SK-N-SH (cell line): ENCODE measurements at regions not wholly inside any gene's neighbourhood (a gene's known extent, or its start where the extent isn't known, plus 50 kb on each side); places are given as distances from the start of the nearest gene placed in this dataset.
A peak's percentile ranks its signal among the peaks of the same experiment; 100 is the strongest.

Experiments used
- CTCF ChIA-PET: fragments of 300-600, 350-600 bp; formaldehyde crosslinking; extraction: SDS; loops from one replicate; lab custom pipeline; 2021; lab: Yijun Ruan, JAX
- POLR2A ChIA-PET: fragments of 350-600 bp; sonication (Branson Sonifier 250); formaldehyde crosslinking; extraction: SDS; loops from one replicate; lab custom pipeline; 2020; ENCODE audit warnings: antibody characterized with exemption, inconsistent platforms; lab: Yijun Ruan, JAX
- DNase-seq: peaks from one replicate; pipeline ENCODE4 v3.0.0; 2012
- H2AFZ ChIP-seq: fragments of 200-600 bp; sonication (generic); 2 replicates; pipeline ENCODE4 v1.8.1; 2016; ENCODE audit warnings: antibody characterized with exemption, mild to moderate bottlenecking, low read depth
- H3F3A ChIP-seq: fragments of 200-600 bp; sonication (generic); replicated peaks from 2 replicates; pipeline ENCODE3; 2016; ENCODE audit warnings: antibody characterized with exemption, mild to moderate bottlenecking; ENCODE audit not compliant: insufficient read depth
- H3K27ac ChIP-seq, 2 experiments: fragments of 200-500 bp in 1 of 2; fragments of 200-600 bp in 1 of 2; sonication (Bioruptor generic) in 1 of 2; sonication (generic), shearing (Covaris generic) in 1 of 2; 2 replicates each; pipeline versions ENCODE4 v1.5.1 to v1.6.1; 2014 to 2016; ENCODE audit warnings: low read depth in 2 of 2, inconsistent platforms in 1 of 2, low read length in 1 of 2, mild to moderate bottlenecking in 1 of 2, mixed read lengths in 1 of 2
- H3K27me3 ChIP-seq: fragments of 200-600 bp; sonication (generic), shearing (Covaris generic); 2 replicates; pipeline ENCODE4 v1.6.1; 2016; ENCODE audit warnings: mixed run types; ENCODE audit not compliant: insufficient read depth
- H3K36me3 ChIP-seq, 2 experiments: fragments of 200-500 bp in 1 of 2; fragments of 200-600 bp in 1 of 2; sonication (Bioruptor generic) in 1 of 2; sonication (generic) in 1 of 2; replicated peaks in 1 of 2; 2 replicates each; pipeline versions ENCODE3 to v1.5.1; 2014 to 2016; ENCODE audit warnings: low read length in 1 of 2, mild to moderate bottlenecking in 1 of 2; ENCODE audit not compliant: insufficient read depth in 2 of 2, control insufficient read depth in 1 of 2
- H3K4me1 ChIP-seq, 2 experiments: fragments of 200-500 bp in 1 of 2; fragments of 200-600 bp in 1 of 2; sonication (Bioruptor generic) in 1 of 2; sonication (generic), shearing (Covaris generic) in 1 of 2; 2 replicates each; pipeline versions ENCODE4 v1.5.1 to v1.6.1; 2014 to 2016; ENCODE audit warnings: low read depth in 1 of 2, low read length in 1 of 2, mixed run types in 1 of 2; ENCODE audit not compliant: insufficient read depth in 2 of 2, control insufficient read depth in 1 of 2
- H3K4me2 ChIP-seq: fragments of 200-600 bp; sonication (generic), shearing (Covaris generic); 2 replicates; pipeline ENCODE4 v1.6.1; 2017; ENCODE audit warnings: mixed run types
- H3K4me3 ChIP-seq, 2 experiments: fragments of 200-500 bp in 1 of 2; fragments of 200-600 bp in 1 of 2; sonication (Bioruptor generic) in 1 of 2; sonication (generic), shearing (Covaris generic) in 1 of 2; 2 replicates each; pipeline versions ENCODE4 v1.5.1 to v1.8.1; 2014 to 2016; ENCODE audit warnings: low read depth in 2 of 2, inconsistent platforms in 1 of 2, low read length in 1 of 2, mild to moderate bottlenecking in 1 of 2, mixed read lengths in 1 of 2, moderate library complexity in 1 of 2
- H3K79me2 ChIP-seq: fragments of 200-600 bp; sonication (generic); 2 replicates; pipeline ENCODE4 v1.8.1; 2017; ENCODE audit warnings: mild to moderate bottlenecking; ENCODE audit not compliant: insufficient read depth
- H3K9ac ChIP-seq: fragments of 200-600 bp; sonication (generic); 2 replicates; pipeline ENCODE4 v1.6.1; 2017; ENCODE audit warnings: mixed run types
- H3K9me2 ChIP-seq: fragments of 200-600 bp; sonication (generic); 2 replicates; pipeline ENCODE4 v1.6.1; 2017; ENCODE audit warnings: mixed run types
- H3K9me3 ChIP-seq: fragments of 200-600 bp; sonication (generic); 2 replicates; pipeline ENCODE4 v1.6.1; 2017; ENCODE audit warnings: mixed run types, mild to moderate bottlenecking, moderate library complexity
- H4K20me1 ChIP-seq: fragments of 200-600 bp; sonication (generic); 2 replicates; pipeline ENCODE4 v1.6.1; 2017; ENCODE audit warnings: mild to moderate bottlenecking, mixed run types; ENCODE audit not compliant: insufficient read depth
- EP300 ChIP-seq, 2 experiments: IDR thresholded peaks; 2 replicates each; pipeline versions ENCODE4 v1.4.0 to v1.6.1; 2012; ENCODE audit warnings: borderline replicate concordance in 1 of 2, low read depth in 1 of 2, low read length in 1 of 2
- FOSL2 ChIP-seq: IDR thresholded peaks from 2 replicates; pipeline ENCODE4 v1.4.0; 2012; ENCODE audit warnings: low read depth, mild to moderate bottlenecking, moderate library complexity, borderline replicate concordance
- FOXJ3 ChIP-seq: sonication (generic); formaldehyde crosslinking; IDR thresholded peaks from 2 replicates; pipeline ENCODE4 v1.5.1; 2020; ENCODE audit warnings: mild to moderate bottlenecking, missing genetic modification reagents
- FOXM1 ChIP-seq: IDR thresholded peaks from 2 replicates; pipeline ENCODE4 v1.4.0; 2012; ENCODE audit warnings: low read depth, mild to moderate bottlenecking
- GATA2 ChIP-seq: sonication (generic); formaldehyde crosslinking; IDR thresholded peaks from 2 replicates; pipeline ENCODE4 v1.5.0; 2020; ENCODE audit warnings: mild to moderate bottlenecking, missing genetic modification reagents
- NFIC ChIP-seq: IDR thresholded peaks from 2 replicates; pipeline ENCODE4 v1.4.0; 2012; ENCODE audit warnings: borderline replicate concordance
- POLR2AphosphoS5 ChIP-seq: IDR thresholded peaks from 2 replicates; pipeline ENCODE4 v1.6.1; 2012; ENCODE audit warnings: low read depth, low read length
- RAD21 ChIP-seq: IDR thresholded peaks from 2 replicates; pipeline ENCODE4 v1.6.1; 2012; ENCODE audit warnings: mild to moderate bottlenecking, low read length
- RFX5 ChIP-seq: IDR thresholded peaks from 2 replicates; pipeline ENCODE4 v1.6.1; 2012; ENCODE audit warnings: mild to moderate bottlenecking, improper control_type of control experiment, low read length
- RXRA ChIP-seq: IDR thresholded peaks from 2 replicates; pipeline ENCODE4 v1.4.0; 2012; ENCODE audit warnings: low read depth, mild to moderate bottlenecking, borderline replicate concordance
- SIN3A ChIP-seq: IDR thresholded peaks from 2 replicates; pipeline ENCODE4 v1.6.1; 2012; ENCODE audit warnings: low read depth, mild to moderate bottlenecking, low read length, moderate library complexity, borderline replicate concordance
- TCF12 ChIP-seq: IDR thresholded peaks from 2 replicates; pipeline ENCODE4 v1.4.0; 2012
- TEAD4 ChIP-seq: IDR thresholded peaks from 2 replicates; pipeline ENCODE4 v1.4.0; 2012; ENCODE audit warnings: mild to moderate bottlenecking, borderline replicate concordance; ENCODE audit not compliant: insufficient read depth
- YY1 ChIP-seq: IDR thresholded peaks from 2 replicates; pipeline ENCODE4 v1.4.0; 2012; ENCODE audit warnings: low read depth, mild to moderate bottlenecking
- WGBS: methylation state at CpG from one replicate; pipeline ENCODE4 v1.1.6; 2017; ENCODE audit warnings: low lambda C conversion rate; 5-methylcytosine and 5-hydroxymethylcytosine counted together
- TF ChIP-seq, protein P1 (sequence below): IDR thresholded peaks from 2 replicates; pipeline ENCODE4 v1.6.1; 2012; ENCODE audit warnings: mild to moderate bottlenecking, low read depth, low read length, moderate library complexity
- TF ChIP-seq, protein P2 (sequence below): IDR thresholded peaks from 2 replicates; pipeline ENCODE4 v1.4.0; 2012; ENCODE audit warnings: low read depth
- TF ChIP-seq, protein P3 (sequence below): fragments of 150-350 bp; IDR thresholded peaks from 2 replicates; pipeline ENCODE4 v1.6.1; 2016; ENCODE audit warnings: mild to moderate bottlenecking, low read depth, low read length

DNA sequence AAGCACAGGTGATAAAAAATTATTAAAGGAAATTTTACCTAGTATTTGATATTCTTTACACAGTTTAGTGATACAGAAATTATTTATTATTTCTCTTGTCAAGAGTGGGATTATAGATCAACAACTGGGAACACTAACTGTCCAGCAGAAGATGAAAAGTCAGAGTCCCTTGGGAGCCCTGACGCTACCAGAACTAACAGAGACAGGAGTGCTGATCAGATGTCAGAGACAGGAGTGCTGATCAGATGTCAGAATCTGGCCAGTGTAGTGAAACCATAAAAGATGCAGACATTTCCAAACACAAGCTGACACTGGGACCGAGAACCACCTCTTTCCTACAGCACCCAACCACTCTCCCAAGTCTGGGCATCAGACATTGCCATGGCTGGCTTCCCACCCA is 828.2 kb downstream of the TNS3 start:
- DNase-seq, result no peak
- no peaks in the 10 kb centered on the region for H3K79me2 ChIP-seq
- H3K4me1 ChIP-seq, result peaks cover 22 to 45% of the 10 kb centered on the region in 2 experiments
- 98% methylated on average over 2 of the region's 2 CpGs for WGBS
- peaks cover 51% of the 10 kb centered on the region for H3F3A ChIP-seq
- H4K20me1 ChIP-seq, result no peaks in the 10 kb centered on the region
- no peaks in the 10 kb centered on the region for H3K9me3 ChIP-seq
- no peaks in the 10 kb centered on the region for H3K9me2 ChIP-seq
- no peak overlapping the region for H2AFZ ChIP-seq
- ChIA-PET POLR2A (no interaction called here), CTCF (no interaction called here)
- no peak overlapping the region for H3K9ac ChIP-seq
- H3K4me2 ChIP-seq, result peak overlapping the region; percentile 9
- H3K4me3 ChIP-seq, result no peak overlapping the region
- no peaks in the 10 kb centered on the region for H3K27me3 ChIP-seq
- no peak for TF ChIP-seq TCF12
- TF ChIP-seq RAD21, result no peak
- no peak for TF ChIP-seq YY1
- TF ChIP-seq FOXJ3 (CRISPR knock-in tag), result no peak
- TF ChIP-seq POLR2AphosphoS5, result no peak
- TF ChIP-seq RFX5, result no peak
- no peak for TF ChIP-seq EP300 (IDR thresholded peaks at IDR 0.05; ENCODE audit: borderline replicate concordance in 1 of 2, low read depth in 1 of 2, low read length in 1 of 2)
- TF ChIP-seq, protein P1, sequence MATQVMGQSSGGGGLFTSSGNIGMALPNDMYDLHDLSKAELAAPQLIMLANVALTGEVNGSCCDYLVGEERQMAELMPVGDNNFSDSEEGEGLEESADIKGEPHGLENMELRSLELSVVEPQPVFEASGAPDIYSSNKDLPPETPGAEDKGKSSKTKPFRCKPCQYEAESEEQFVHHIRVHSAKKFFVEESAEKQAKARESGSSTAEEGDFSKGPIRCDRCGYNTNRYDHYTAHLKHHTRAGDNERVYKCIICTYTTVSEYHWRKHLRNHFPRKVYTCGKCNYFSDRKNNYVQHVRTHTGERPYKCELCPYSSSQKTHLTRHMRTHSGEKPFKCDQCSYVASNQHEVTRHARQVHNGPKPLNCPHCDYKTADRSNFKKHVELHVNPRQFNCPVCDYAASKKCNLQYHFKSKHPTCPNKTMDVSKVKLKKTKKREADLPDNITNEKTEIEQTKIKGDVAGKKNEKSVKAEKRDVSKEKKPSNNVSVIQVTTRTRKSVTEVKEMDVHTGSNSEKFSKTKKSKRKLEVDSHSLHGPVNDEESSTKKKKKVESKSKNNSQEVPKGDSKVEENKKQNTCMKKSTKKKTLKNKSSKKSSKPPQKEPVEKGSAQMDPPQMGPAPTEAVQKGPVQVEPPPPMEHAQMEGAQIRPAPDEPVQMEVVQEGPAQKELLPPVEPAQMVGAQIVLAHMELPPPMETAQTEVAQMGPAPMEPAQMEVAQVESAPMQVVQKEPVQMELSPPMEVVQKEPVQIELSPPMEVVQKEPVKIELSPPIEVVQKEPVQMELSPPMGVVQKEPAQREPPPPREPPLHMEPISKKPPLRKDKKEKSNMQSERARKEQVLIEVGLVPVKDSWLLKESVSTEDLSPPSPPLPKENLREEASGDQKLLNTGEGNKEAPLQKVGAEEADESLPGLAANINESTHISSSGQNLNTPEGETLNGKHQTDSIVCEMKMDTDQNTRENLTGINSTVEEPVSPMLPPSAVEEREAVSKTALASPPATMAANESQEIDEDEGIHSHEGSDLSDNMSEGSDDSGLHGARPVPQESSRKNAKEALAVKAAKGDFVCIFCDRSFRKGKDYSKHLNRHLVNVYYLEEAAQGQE, result no peak
- TF ChIP-seq, all 33 proteins: peak for 0
- Histone ChIP-seq H3K27ac (peak overlapping the region in 1 of 2 experiments; percentile 82; a peak in 2 of 4 replicates), H3K36me3 (no peaks in the 10 kb centered on the region)

DNA sequence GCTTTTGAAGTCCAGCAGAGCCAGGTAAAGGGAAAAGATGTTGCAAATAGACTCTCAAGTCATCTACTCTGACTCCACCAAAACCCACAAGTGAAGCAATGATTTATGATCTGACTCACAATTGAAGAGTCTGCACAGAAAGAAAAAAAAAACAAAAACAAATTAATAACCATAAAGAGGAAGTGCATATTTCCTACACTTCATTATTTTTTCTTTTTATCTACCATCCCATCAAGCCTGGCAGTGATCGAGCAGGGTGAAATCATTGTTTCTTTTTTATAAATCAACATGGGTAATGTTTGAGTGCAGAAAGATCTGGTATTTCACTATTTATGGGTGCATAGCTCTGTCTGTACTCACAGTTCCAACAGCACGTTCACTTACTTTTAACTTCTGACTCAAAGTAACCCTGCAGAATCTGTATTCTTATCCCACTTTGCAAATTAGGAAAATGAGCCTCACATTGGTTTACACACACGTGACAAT is 829.0 kb downstream of the TNS3 start:
- H3F3A ChIP-seq, result peaks cover 51% of the 10 kb centered on the region
- peak overlapping the region; percentile 9; the same call in 1 of the 2 replicates for H3K4me2 ChIP-seq
- peak overlapping the region; percentile 51 to 82; a peak in 3 of 4 replicates for H3K27ac ChIP-seq
- ChIA-PET CTCF (interaction anchor here (1.5 kb wide), 1 partner anchor 831 kb away, joined by 5 read pairs; the partner anchor contains the start of gene IGFBP3), POLR2A (no interaction called here)
- no peaks in the 10 kb centered on the region for H3K9me2 ChIP-seq
- no peak for DNase-seq
- H4K20me1 ChIP-seq, result no peaks in the 10 kb centered on the region
- no peaks in the 10 kb centered on the region for H3K36me3 ChIP-seq
- no peaks in the 10 kb centered on the region for H3K79me2 ChIP-seq
- WGBS, result 22% methylated on average over 3 of the region's 3 CpGs
- no peak overlapping the region for H2AFZ ChIP-seq
- no peak overlapping the region for H3K9ac ChIP-seq
- no peak overlapping the region for H3K4me3 ChIP-seq
- no peaks in the 10 kb centered on the region for H3K27me3 ChIP-seq
- H3K9me3 ChIP-seq, result no peaks in the 10 kb centered on the region
- H3K4me1 ChIP-seq, result peaks cover 23 to 48% of the 10 kb centered on the region in 2 experiments
- TF ChIP-seq FOXM1 (peak; percentile 100), NFIC (peak; percentile 99), GATA2 (CRISPR knock-in tag) (no peak), RXRA (peak; percentile 98), SIN3A (peak; percentile 70; the same call in 1 of the 2 replicates), TEAD4 (peak; percentile 100), YY1 (peak; percentile 57; the same call in 1 of the 2 replicates), RAD21 (no peak), EP300 (IDR thresholded peaks at IDR 0.05; ENCODE audit: borderline replicate concordance in 1 of 2, low read depth in 1 of 2, low read length in 1 of 2) (peak; percentile 78 to 100), FOSL2 (peak; percentile 91)
- TF ChIP-seq, protein P1, result no peak
- TF ChIP-seq, protein P2, sequence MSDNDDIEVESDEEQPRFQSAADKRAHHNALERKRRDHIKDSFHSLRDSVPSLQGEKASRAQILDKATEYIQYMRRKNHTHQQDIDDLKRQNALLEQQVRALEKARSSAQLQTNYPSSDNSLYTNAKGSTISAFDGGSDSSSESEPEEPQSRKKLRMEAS, result peak; percentile 84
- TF ChIP-seq, protein P3, sequence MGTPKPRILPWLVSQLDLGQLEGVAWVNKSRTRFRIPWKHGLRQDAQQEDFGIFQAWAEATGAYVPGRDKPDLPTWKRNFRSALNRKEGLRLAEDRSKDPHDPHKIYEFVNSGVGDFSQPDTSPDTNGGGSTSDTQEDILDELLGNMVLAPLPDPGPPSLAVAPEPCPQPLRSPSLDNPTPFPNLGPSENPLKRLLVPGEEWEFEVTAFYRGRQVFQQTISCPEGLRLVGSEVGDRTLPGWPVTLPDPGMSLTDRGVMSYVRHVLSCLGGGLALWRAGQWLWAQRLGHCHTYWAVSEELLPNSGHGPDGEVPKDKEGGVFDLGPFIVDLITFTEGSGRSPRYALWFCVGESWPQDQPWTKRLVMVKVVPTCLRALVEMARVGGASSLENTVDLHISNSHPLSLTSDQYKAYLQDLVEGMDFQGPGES, result no peak
